Spinal cord (tissue), 9 donors: ENCODE measurements at regions not wholly inside any gene's neighbourhood (a gene's known extent, or its start where the extent isn't known, plus 50 kb on each side); places are given as distances from the start of the nearest gene placed in this dataset.
A peak's percentile ranks its signal among the peaks of the same experiment; 100 is the strongest.

Experiments
- DNase-seq, 6 donors: peaks; one replicate each; pipeline versions ENCODE4 v3.0.0 to v3.0.0-alpha.2; 2013 to 2015; ENCODE audit warnings: low spot score in 6 of 6, low read depth in 4 of 6
- H3K27ac ChIP-seq: one replicate; pipeline ENCODE4 v1.5.1; 2013; ENCODE audit warnings: low read depth, low read length, control low read depth
- H3K27me3 ChIP-seq: one replicate; pipeline ENCODE4 v1.6.1; 2013; ENCODE audit warnings: low read length; ENCODE audit not compliant: control insufficient read depth, insufficient read depth
- H3K36me3 ChIP-seq: one replicate; pipeline ENCODE4 v1.6.1; 2013; ENCODE audit warnings: low read length; ENCODE audit not compliant: control insufficient read depth, insufficient read depth
- H3K4me1 ChIP-seq: one replicate; pipeline ENCODE4 v1.6.1; 2013; ENCODE audit warnings: low read length; ENCODE audit not compliant: control insufficient read depth, insufficient read depth
- H3K4me3 ChIP-seq: one replicate; pipeline ENCODE4 v1.5.1; 2013; ENCODE audit warnings: low read depth, low read length, control low read depth
- H3K9me3 ChIP-seq: one replicate; pipeline ENCODE4 v1.6.1; 2013; ENCODE audit warnings: low read length; ENCODE audit not compliant: control insufficient read depth, insufficient read depth
- WGBS: methylation state at CpG from one replicate; pipeline ENCODE4 v1.1.5; 2013; ENCODE audit warnings: missing lambda C conversion rate; ENCODE audit not compliant: insufficient coverage; 5-methylcytosine and 5-hydroxymethylcytosine counted together
- donor health status: healthy.

DNA sequence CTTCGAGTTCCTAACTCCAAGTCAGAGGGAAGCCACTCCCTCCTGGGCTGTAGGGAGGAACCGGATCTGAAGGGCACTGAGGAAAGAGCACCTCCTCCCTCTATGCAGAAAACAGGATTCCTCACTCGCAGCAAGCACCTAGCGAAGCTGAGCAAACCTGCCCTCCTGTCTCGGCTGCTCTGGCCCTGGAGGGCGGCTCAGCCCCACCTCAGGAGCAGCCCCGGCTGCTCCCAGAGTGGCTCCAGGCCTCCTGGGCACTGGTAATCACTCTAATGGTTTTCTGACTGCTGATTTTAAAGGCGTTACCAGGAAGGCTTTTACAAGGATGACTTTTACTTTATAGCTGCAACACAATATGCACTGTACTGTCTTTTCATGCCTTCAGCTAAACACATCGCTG is 312.5 kb downstream of the TEX29 start:
- WGBS: 57% methylated on average over 6 of the region's 9 CpGs
- Histone ChIP-seq H3K4me1 (peaks cover 14% of the 10 kb centered on the region), H3K9me3 (no peaks in the 10 kb centered on the region), H3K36me3 (no peaks in the 10 kb centered on the region), H3K4me3 (no peak overlapping the region), H3K27ac (no peak overlapping the region), H3K27me3 (peaks cover 4% of the 10 kb centered on the region)
- no peak for DNase-seq

DNA sequence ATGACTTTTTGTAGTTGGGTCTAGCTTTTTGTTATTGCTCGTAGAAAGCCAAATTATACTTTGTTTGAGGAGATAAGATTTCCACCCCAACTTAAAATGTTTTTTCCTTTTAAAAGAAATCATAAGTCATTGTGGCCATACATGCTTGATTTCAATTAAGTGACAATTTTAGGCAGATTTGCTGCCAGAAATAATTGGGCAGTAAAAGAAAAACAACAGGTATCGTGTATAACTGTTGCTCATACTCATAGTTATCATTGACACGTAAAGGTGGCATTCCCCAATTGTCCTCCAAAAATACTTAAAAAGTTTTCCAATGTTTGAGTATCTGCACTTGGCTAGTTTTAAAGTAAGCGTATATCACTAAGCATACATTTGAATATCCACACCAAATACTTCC is 313.0 kb downstream of the TEX29 start:
- Histone ChIP-seq H3K27ac (no peak overlapping the region), H3K4me3 (no peak overlapping the region), H3K4me1 (peaks cover 14% of the 10 kb centered on the region), H3K9me3 (no peaks in the 10 kb centered on the region), H3K27me3 (peaks cover 4% of the 10 kb centered on the region), H3K36me3 (no peaks in the 10 kb centered on the region)
- no peak for DNase-seq
- no CpG with 5 or more reads among the region's 4 CpGs for WGBS

DNA sequence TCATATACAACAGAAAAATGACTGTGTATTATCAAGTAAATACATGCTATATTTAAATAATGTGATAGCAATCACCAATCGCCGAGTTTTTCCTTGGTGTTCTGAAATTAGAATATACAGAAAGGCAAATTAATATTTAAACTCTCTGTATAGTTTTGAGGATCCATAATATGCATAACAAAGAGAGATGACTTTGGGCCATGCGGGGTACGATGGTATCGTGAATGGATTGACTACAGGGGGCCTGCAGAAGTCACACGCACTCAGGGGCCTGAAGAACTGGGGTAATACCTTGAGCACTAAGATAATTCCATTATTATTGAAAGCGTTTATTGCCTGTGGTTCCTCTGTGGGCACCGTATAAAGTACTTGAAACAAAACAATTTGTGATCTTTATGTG is 314.0 kb downstream of the TEX29 start:
- H3K4me3 ChIP-seq: no peak overlapping the region
- H3K36me3 ChIP-seq: no peaks in the 10 kb centered on the region
- peaks cover 12% of the 10 kb centered on the region for H3K4me1 ChIP-seq
- H3K27ac ChIP-seq: no peak overlapping the region
- peaks cover 4% of the 10 kb centered on the region for H3K27me3 ChIP-seq
- H3K9me3 ChIP-seq: no peaks in the 10 kb centered on the region
- WGBS: 61% methylated on average over 6 of the region's 8 CpGs
- no peak for DNase-seq

DNA sequence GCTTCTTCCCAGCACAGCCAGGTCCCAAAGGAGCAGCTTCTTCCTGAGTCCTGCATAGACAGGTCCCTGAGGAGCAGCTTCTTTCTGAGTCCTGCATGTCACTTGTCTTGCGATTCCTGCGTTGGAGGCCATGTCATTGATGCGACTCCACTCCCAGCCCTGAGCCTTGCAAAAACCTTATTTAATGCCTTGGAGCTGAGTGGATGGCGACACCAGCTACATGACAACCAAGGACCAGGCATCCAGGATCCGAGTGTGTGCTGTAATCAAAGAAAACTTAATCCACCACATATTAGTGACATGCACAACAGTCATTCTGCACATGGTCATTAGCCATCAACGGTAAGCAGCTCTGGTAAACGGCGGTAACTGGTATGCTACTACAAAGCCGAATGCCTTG is 315.8 kb downstream of the TEX29 start:
- no peak overlapping the region for H3K4me3 ChIP-seq
- H3K4me1 ChIP-seq: peaks cover 5% of the 10 kb centered on the region
- no peaks in the 10 kb centered on the region for H3K9me3 ChIP-seq
- DNase-seq: no peak
- 96% methylated on average over 9 of the region's 9 CpGs for WGBS
- H3K27me3 ChIP-seq: no peaks in the 10 kb centered on the region
- no peaks in the 10 kb centered on the region for H3K36me3 ChIP-seq
- no peak overlapping the region for H3K27ac ChIP-seq

DNA sequence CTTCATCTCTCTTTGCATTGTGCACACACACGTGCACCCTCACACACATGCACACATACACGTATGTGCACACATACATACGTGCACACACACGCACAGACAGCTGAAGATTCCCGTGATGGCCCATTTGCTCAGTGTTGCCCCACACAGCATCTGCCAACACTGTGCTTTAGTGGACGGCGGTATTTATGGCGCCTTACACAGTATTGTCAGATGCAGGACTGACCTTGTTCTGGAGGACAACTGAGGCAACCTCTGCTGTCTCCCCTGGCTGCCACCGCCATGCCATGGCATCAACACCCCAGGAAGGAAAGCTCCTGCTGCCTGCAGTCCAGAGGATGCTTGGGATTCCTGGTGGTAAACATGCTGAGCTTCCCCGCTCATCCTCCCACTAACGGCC is 316.4 kb downstream of the TEX29 start:
- Histone ChIP-seq H3K4me1 (peaks cover 5% of the 10 kb centered on the region), H3K9me3 (no peaks in the 10 kb centered on the region), H3K27ac (no peak overlapping the region), H3K4me3 (no peak overlapping the region), H3K36me3 (no peaks in the 10 kb centered on the region), H3K27me3 (no peaks in the 10 kb centered on the region)
- 83% methylated on average over 11 of the region's 11 CpGs for WGBS
- no peak for DNase-seq

DNA sequence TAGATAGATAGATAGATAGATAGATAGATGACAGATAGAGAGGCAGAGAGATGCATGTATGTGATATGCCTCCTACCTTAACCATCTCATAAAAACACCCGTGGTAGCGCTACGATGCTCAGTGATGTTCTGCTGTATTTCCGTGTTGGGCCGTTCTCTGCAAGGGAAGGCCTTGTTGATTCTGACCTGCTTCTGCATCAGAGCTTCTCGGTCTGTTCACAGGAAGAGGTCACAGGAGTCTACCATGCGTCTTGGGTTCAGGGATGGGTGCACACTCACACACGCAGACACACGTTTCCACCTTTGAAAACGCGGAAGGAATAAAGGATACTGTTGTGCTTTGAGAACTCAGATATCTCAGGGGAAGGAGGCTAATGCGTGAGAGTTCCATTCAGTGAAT is 316.9 kb downstream of the TEX29 start:
- DNase-seq: no peak
- H3K27me3 ChIP-seq: no peaks in the 10 kb centered on the region
- H3K4me3 ChIP-seq: no peak overlapping the region
- H3K27ac ChIP-seq: no peak overlapping the region
- H3K9me3 ChIP-seq: no peaks in the 10 kb centered on the region
- H3K36me3 ChIP-seq: no peaks in the 10 kb centered on the region
- peaks cover 7% of the 10 kb centered on the region for H3K4me1 ChIP-seq
- 98% methylated on average over 12 of the region's 12 CpGs for WGBS

DNA sequence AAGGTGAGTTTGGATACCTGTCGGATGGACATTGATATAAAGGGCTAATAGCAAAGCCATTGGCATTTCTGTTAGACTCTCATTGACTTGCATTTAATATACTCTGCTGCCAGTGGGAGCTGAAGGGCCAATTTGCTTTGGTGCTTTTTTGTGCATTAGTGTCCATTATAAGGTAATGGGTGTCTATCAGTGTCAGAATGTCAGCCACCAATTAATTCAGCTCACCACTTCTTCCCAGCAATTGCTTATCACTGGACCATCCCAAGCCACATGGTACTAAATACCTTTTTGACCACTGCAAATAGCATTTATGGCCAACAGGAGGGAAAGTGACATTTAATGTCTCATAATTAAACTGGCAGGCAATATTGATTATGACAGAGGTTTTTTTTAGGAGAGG is 317.8 kb downstream of the TEX29 start:
- H3K27me3 ChIP-seq: no peaks in the 10 kb centered on the region
- no peak overlapping the region for H3K4me3 ChIP-seq
- 83% methylated on average over 1 of the region's 1 CpG for WGBS
- DNase-seq: no peak
- peaks cover 7% of the 10 kb centered on the region for H3K4me1 ChIP-seq
- H3K27ac ChIP-seq: no peak overlapping the region
- no peaks in the 10 kb centered on the region for H3K36me3 ChIP-seq
- no peaks in the 10 kb centered on the region for H3K9me3 ChIP-seq

DNA sequence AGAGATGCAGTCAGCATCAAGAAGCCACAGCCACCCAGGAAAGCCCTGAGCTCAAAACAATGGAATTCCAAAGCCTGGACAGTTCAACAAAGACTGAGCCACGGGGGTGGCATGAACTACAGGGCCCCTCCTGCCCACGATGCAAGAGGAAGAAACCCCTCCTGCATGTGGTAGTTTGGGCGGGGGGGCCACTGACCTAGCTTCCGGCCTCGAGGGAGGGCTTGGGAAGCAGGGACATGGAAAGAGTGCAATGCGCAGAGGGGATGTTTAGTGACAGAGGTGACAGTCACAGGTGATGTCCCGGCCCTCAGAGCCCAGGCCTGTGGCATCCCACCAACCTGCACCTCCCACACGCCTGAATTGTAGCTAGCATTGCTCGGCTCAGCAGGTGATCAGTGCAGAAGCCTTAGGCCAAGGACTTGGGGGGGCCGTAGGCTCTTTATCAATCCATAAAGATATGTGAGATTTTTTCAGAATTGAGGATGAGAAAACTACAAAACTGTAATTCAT is 318.8 kb downstream of the TEX29 start:
- no peak overlapping the region for H3K4me3 ChIP-seq
- H3K9me3 ChIP-seq: no peaks in the 10 kb centered on the region
- H3K27ac ChIP-seq: no peak overlapping the region
- DNase-seq: no peak
- WGBS: 67% methylated on average over 6 of the region's 10 CpGs
- no peaks in the 10 kb centered on the region for H3K27me3 ChIP-seq
- H3K36me3 ChIP-seq: no peaks in the 10 kb centered on the region
- peaks cover 7% of the 10 kb centered on the region for H3K4me1 ChIP-seq

DNA sequence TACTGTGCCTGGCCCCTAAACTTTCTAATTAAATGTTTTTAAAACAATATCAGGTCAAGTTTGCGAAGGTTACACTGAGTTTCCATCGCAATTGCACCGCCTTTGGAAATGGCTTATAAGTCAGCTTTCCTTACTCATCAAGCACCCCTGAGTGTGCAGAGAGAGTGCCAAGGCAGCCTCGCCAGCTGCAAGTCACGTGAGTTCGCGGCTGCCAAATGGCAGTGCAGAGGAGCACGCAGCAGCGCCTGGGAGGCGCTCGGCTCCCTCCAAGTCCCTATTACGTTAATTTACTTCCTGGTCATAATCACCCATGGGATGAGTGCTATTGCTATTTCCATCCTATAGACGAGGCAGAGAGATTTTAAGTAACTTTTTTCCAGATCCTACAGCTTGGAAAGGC is 319.6 kb downstream of the TEX29 start:
- no peaks in the 10 kb centered on the region for H3K9me3 ChIP-seq
- no peak overlapping the region for H3K27ac ChIP-seq
- peaks cover 7% of the 10 kb centered on the region for H3K4me1 ChIP-seq
- no peaks in the 10 kb centered on the region for H3K36me3 ChIP-seq
- DNase-seq: peak in 2 of 6 donors; percentile 55 to 82
- 82% methylated on average over 12 of the region's 13 CpGs for WGBS
- H3K27me3 ChIP-seq: no peaks in the 10 kb centered on the region
- H3K4me3 ChIP-seq: no peak overlapping the region

DNA sequence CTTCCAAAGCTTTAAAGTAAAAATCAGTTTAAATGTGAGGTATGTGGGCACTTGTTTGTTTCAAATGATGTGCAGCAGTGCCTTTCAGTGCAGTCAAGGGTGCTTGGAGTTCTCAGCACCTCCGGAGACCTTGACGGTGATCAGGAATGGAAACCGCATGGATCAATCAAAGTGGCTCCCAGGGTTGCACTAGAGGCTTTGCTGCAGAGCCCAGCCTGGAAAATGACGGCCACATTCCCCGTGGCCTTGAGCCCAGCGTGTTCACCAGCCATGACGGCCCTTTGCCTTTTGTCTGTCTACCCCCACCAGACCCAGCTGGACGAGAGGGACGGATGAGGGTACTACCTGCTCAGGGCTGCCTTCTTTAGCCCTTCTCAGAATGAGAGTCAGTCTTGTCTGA is 320.0 kb downstream of the TEX29 start:
- Histone ChIP-seq H3K27ac (no peak overlapping the region), H3K9me3 (no peaks in the 10 kb centered on the region), H3K4me1 (peaks cover 7% of the 10 kb centered on the region), H3K36me3 (no peaks in the 10 kb centered on the region), H3K27me3 (no peaks in the 10 kb centered on the region), H3K4me3 (no peak overlapping the region)
- DNase-seq: no peak
- 66% methylated on average over 7 of the region's 9 CpGs for WGBS
